Ovary (tissue), 7 donors: ENCODE measurements at regions not wholly inside any gene's neighbourhood (a gene's known extent, or its start where the extent isn't known, plus 50 kb on each side); places are given as distances from the start of the nearest gene placed in this dataset.

Experiments used
- DNase-seq, 5 donors: peaks; one replicate each; pipeline ENCODE4 v3.0.0-alpha.2; 2019 to 2020
- H3K27ac ChIP-seq, 2 donors: fragments of 200-600 bp; one replicate each; pipeline versions ENCODE4 v1.5.1 to v1.8.0; 2019 to 2022
- H3K27me3 ChIP-seq: fragments of 200-600 bp; one replicate; pipeline ENCODE4 v1.8.0; 2022
- H3K36me3 ChIP-seq: fragments of 200-600 bp; sonication (generic); one replicate; pipeline ENCODE4 v1.5.1; 2019
- H3K4me1 ChIP-seq: one replicate; pipeline ENCODE4 v1.8.1; 2013; ENCODE audit warnings: mild to moderate bottlenecking, moderate library complexity; ENCODE audit not compliant: insufficient read depth
- H3K4me3 ChIP-seq: fragments of 200-600 bp; sonication (generic); one replicate; pipeline ENCODE4 v1.5.1; 2017
- H3K9me3 ChIP-seq, 2 donors: fragments of 200-600 bp in 1 of 2; sonication (generic) in 1 of 2; one replicate each; pipeline versions ENCODE4 v1.5.1 to v1.8.1; 2013 to 2019; ENCODE audit warnings: mild to moderate bottlenecking in 1 of 2, moderate library complexity in 1 of 2
- EP300 ChIP-seq: sonication (generic); formaldehyde crosslinking; IDR thresholded peaks from one replicate; pipeline ENCODE4 v1.6.1; 2017; ENCODE audit warnings: antibody characterized with exemption
- POLR2A ChIP-seq: fragments of 450-650 bp; IDR thresholded peaks from one replicate; pipeline ENCODE4 v1.6.1; 2017; ENCODE audit warnings: antibody characterized with exemption, mild to moderate bottlenecking, moderate library complexity
- WGBS, 3 donors: extraction: QIAGEN DNeasy Blood & Tissue Kit in 1 of 3; methylation state at CpG; one replicate each; pipeline versions ENCODE4 v1.1.5 to v1.1.7; 2013 to 2017; 5-methylcytosine and 5-hydroxymethylcytosine counted together
- intact Hi-C, 4 donors: fragments of 100-400 bp; cut with DNase I; formaldehyde crosslinking; loops; one replicate each; pipeline versions ENCODE4 v1.11.0 to v1.15.1; 2022 to 2023
- TF ChIP-seq, protein P1 (sequence below), 3 donors: fragments of 450-650 bp in 2 of 3; fragments of 200-600 bp in 1 of 3; IDR thresholded peaks; one replicate each; pipeline versions ENCODE4 v1.5.1 to v1.8.0; 2016 to 2022; ENCODE audit warnings: antibody characterized with exemption in 3 of 3, mild to moderate bottlenecking in 1 of 3
- donor health status: DM: no; HTN: no; CAD: no; lungs with moderate emphysema.
- donor health status: DM: no; HTN: no; CAD: no.
- donor health status: Bipolar disorder and iron deficiency.
- donor health status: DM: no; HTN: no; CAD: no.
- donor health status: DM: yes; HTN: yes; CAD: no.

GRCh38 chr10:29870522-29871044, 188.8 kb downstream of the JCAD start:
- DNase-seq: no peak
- TF ChIP-seq POLR2A: no peak
- TF ChIP-seq, protein P1, sequence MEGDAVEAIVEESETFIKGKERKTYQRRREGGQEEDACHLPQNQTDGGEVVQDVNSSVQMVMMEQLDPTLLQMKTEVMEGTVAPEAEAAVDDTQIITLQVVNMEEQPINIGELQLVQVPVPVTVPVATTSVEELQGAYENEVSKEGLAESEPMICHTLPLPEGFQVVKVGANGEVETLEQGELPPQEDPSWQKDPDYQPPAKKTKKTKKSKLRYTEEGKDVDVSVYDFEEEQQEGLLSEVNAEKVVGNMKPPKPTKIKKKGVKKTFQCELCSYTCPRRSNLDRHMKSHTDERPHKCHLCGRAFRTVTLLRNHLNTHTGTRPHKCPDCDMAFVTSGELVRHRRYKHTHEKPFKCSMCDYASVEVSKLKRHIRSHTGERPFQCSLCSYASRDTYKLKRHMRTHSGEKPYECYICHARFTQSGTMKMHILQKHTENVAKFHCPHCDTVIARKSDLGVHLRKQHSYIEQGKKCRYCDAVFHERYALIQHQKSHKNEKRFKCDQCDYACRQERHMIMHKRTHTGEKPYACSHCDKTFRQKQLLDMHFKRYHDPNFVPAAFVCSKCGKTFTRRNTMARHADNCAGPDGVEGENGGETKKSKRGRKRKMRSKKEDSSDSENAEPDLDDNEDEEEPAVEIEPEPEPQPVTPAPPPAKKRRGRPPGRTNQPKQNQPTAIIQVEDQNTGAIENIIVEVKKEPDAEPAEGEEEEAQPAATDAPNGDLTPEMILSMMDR (IDR thresholded peaks at IDR 0.05): no peak
- TF ChIP-seq EP300: no peak
- Histone ChIP-seq H3K9me3 (no peaks in the 10 kb centered on the region), H3K4me1 (no peaks in the 10 kb centered on the region), H3K4me3 (no peak overlapping the region), H3K27ac (no peak overlapping the region), H3K27me3 (no peaks in the 10 kb centered on the region), H3K36me3 (no peaks in the 10 kb centered on the region)
- intact Hi-C loops: no loop called here
- WGBS, 3 donors: 96 to 99% (median 98%) methylated on average over 2 of the region's 2 CpGs

DNA sequence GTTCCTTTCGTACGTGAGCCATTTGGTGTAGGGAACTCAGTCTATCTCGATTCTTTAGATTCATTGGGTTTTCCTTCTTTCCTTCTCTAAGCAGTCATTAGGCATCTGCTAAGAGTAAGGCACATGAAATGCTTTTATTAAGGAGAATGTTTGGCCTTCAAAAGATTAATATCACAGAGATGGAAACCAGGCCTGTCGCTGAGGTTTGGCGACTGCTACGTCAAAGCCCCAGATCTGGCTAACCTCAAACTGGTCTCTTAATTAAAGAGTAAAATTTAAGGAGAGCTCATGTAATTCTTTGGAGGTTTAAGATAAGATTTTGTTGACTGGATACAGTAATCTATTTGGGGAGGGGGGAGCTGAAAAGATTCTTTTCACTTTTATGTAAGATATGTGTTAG, 189.8 kb downstream of the JCAD start:
- H3K9me3 ChIP-seq: no peaks in the 10 kb centered on the region
- no peak overlapping the region for H3K4me3 ChIP-seq
- no peak overlapping the region for H3K27ac ChIP-seq
- intact Hi-C loops: loop anchor here in 2 of 4 donors (10.0 kb wide), 2 partner anchors 135 to 355 kb away; no protein-coding TSS in a partner anchor
- 50 to 57% (median 57%) methylated on average over 6 of the region's 6 CpGs for WGBS, 3 donors
- H3K27me3 ChIP-seq: no peaks in the 10 kb centered on the region
- no peak for DNase-seq
- TF ChIP-seq, protein P1 (IDR thresholded peaks at IDR 0.05): no peak
- no peak for TF ChIP-seq EP300
- no peak for TF ChIP-seq POLR2A
- no peaks in the 10 kb centered on the region for H3K4me1 ChIP-seq
- no peaks in the 10 kb centered on the region for H3K36me3 ChIP-seq

GRCh38 chr10:29866356-29866755, 193.0 kb downstream of the JCAD start:
- Histone ChIP-seq H3K4me1 (no peaks in the 10 kb centered on the region), H3K4me3 (no peak overlapping the region), H3K27me3 (no peaks in the 10 kb centered on the region), H3K36me3 (no peaks in the 10 kb centered on the region), H3K9me3 (no peaks in the 10 kb centered on the region), H3K27ac (no peak overlapping the region)
- intact Hi-C loops: loop anchor here in 2 of 4 donors (10.0 kb wide), 2 partner anchors 132 to 352 kb away; no protein-coding TSS in a partner anchor
- TF ChIP-seq EP300 (no peak), POLR2A (no peak)
- TF ChIP-seq, protein P1 (IDR thresholded peaks at IDR 0.05): no peak
- WGBS, 3 donors: 93 to 96% (median 96%) methylated on average over 2 of the region's 2 CpGs
- no peak for DNase-seq

- no peak overlapping the region for H3K4me3 ChIP-seq
- no peaks in the 10 kb centered on the region for H3K4me1 ChIP-seq
- no peaks in the 10 kb centered on the region for H3K27me3 ChIP-seq
- no peaks in the 10 kb centered on the region for H3K9me3 ChIP-seq
- no peak overlapping the region for H3K27ac ChIP-seq
- H3K36me3 ChIP-seq: no peaks in the 10 kb centered on the region
- intact Hi-C loops: loop anchor here in 2 of 4 donors (10.0 kb wide), 2 partner anchors 131 to 351 kb away; no protein-coding TSS in a partner anchor
- DNase-seq: no peak
- 33 to 41% (median 40%) methylated on average over 6 of the region's 6 CpGs for WGBS, 3 donors
- TF ChIP-seq POLR2A: no peak
- TF ChIP-seq, protein P1 (IDR thresholded peaks at IDR 0.05): no peak
- no peak for TF ChIP-seq EP300
Measured at GRCh38 chr10:29865700-29866355, 193.6 kb downstream of the JCAD start.
